SW 1271 (cell line): ENCODE measurements at regions not wholly inside any gene's neighbourhood (a gene's known extent, or its start where the extent isn't known, plus 50 kb on each side); places are given as distances from the start of the nearest gene placed in this dataset.
"Not testable (repeated sequence)": the region's sequence is repeated elsewhere in the genome, so short reads cannot be mapped to it uniquely, and the experiment has no call there.

Experiments used
- DNase-seq, 2 experiments: peaks; one replicate each; lab custom pipeline; 2025; lab: John Stamatoyannopoulos, UW

GRCh38 chr15:62409466-62409865, 244.4 kb upstream of the C2CD4B start:
- no peak for DNase-seq

GRCh38 chr15:62412686-62413085, 247.6 kb upstream of the C2CD4B start:
- DNase-seq, result no peak

GRCh38 chr15:62413153-62413552, 248.1 kb upstream of the C2CD4B start:
- no peak for DNase-seq

GRCh38 chr15:62413786-62414185, 248.7 kb upstream of the C2CD4B start:
- DNase-seq, result no peak

GRCh38 chr15:62415498-62415897, 250.4 kb upstream of the C2CD4B start:
- DNase-seq, result no peak

GRCh38 chr15:62416526-62416925, 251.4 kb upstream of the C2CD4B start:
- DNase-seq, result no peak

GRCh38 chr15:62417439-62417838, 252.4 kb upstream of the C2CD4B start:
- no peak for DNase-seq

DNA sequence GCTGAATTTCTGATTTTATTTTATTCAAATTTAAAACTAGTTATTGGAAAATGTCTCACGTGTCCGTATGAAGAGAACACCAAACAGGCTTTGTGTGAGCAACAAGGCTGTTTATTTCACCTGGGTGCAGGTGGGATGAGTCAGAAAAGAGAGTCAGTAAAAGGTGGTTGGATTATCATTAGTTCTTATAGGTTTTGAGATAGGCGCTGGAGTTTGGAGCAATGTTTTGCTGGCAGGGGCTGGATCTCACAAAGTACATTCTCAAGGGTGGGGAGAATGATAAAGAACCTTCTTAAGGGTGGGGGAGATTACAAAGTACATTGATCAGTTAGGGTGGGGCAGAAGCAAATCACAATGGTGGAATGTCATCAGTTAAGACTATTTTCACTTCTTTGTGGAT, 253.4 kb upstream of the C2CD4B start:
- DNase-seq, result not testable (repeated sequence)

GRCh38 chr15:62419192-62419591, 254.1 kb upstream of the C2CD4B start:
- DNase-seq, result no peak

- not testable (repeated sequence) for DNase-seq
Observed at GRCh38 chr15:62420371-62420770, 255.3 kb upstream of the C2CD4B start.

GRCh38 chr15:62421289-62421688, 256.2 kb upstream of the C2CD4B start:
- no peak for DNase-seq

- DNase-seq, result no peak
Observed at GRCh38 chr15:62426387-62426956, 261.4 kb upstream of the C2CD4B start.

GRCh38 chr15:62428259-62428658, 263.2 kb upstream of the C2CD4B start:
- DNase-seq, result no peak

- DNase-seq, result no peak
Observed at GRCh38 chr15:62428851-62429598, 263.9 kb upstream of the C2CD4B start.

DNA sequence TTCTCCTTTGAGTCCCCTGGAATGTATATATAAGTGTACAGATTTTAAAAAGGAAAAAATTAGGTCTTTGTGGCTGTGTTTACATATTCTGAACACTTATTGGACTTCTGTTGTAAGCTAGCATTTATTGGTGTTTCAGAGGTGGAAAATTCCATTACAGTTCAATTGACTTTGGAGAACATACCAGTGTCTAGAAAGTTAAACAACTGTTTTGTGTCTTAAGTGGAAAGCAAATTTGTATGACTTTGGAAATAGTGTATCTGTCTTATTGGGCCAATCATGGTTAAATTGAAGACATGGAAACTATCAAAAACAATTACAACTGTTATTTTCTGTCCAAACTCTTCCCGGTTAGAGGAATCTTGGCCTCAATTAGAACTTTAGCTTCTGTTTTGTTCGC, 265.0 kb upstream of the C2CD4B start:
- DNase-seq, result no peak

DNA sequence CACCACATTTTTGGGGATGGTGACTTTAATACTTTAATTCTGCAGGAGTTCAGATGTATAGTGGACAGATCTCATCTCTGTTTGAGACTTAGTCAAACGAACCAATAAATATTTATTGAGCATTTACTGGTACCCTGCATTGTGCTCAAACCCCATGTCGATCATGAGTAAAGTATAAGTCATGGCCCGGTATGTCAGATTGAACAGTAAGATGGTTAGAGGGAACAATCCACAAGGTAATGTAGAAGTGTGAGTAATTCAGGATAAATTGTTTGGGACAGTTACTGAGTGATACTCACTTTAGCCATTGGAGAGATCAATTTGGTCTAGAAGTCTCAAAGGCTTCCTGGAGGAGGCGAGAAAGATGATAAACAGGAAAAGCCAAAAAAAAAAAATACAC, 265.5 kb upstream of the C2CD4B start:
- DNase-seq, result no peak

DNA sequence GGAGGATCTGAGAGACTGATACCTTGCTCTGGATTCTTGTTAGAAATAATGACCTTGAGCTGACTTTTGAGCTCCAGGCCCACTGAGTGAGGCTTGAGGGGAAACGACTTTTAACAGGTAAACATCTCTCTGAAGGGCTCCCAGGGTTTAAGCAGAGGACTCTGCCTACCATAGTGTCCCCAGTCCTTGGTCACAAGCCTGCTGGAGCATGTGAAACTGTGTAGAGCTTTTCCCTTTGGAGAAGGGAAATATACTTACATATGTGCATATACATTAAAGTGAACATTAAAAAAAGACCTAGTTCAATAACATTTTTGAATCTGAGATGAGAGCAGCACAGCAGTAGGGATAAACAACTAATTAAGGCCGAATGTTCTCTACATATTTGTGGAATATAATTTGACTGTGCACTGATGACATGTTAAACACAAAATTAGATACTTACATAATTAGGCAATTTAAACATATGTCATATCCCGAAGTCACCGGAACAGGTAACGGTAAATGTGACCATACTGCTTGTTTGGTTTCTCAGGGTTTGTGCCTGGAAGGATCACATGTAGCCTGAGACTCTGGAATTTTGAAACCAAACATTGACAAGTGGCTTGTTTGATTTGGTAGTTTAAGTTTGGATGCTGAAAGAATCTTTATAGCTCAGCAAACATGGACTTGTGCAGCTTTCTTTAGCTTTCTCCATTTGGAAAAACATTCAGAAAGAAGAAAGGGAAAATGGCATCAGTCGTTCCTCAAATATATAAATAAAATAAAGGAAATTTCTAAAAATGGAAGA, 266.1 kb upstream of the C2CD4B start:
- no peak for DNase-seq

- no peak for DNase-seq
Observed at GRCh38 chr15:62431817-62432216, 266.7 kb upstream of the C2CD4B start.

GRCh38 chr15:62432702-62433398, 267.8 kb upstream of the C2CD4B start:
- DNase-seq, result no peak

- DNase-seq, result no peak
Observed at GRCh38 chr15:62436235-62436634, 271.1 kb upstream of the C2CD4B start.

GRCh38 chr15:62437753-62438152, 272.7 kb upstream of the C2CD4B start:
- no peak for DNase-seq

DNA sequence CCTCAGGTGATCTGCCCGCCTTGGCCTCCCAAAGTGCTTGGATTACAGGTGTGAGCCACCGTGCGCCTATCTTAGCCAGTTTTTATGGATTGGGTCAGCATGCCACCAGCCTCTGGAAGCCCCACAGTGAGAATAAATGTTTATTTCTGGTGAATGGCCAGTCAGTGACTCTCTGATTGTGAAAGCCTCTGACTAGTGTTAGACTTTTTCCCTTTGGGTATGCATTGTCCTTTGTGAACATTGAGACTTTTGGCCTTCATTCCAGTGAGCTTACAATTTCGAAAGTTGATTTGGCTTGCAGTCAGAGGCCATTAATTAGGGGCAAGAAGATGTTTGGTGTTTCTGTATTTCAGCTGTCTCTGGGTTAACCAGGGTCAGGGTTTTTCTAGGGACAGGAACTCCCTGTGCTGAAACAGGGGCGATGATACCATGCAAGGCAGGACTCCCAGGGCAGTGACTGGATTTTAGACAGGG, 274.5 kb upstream of the C2CD4B start:
- DNase-seq, result no peak
